ENCODE measurements at regions not wholly inside any gene's neighbourhood (a gene's known extent, or its start where the extent isn't known, plus 50 kb on each side); places are given as distances from the start of the nearest gene placed in this dataset.

DNA sequence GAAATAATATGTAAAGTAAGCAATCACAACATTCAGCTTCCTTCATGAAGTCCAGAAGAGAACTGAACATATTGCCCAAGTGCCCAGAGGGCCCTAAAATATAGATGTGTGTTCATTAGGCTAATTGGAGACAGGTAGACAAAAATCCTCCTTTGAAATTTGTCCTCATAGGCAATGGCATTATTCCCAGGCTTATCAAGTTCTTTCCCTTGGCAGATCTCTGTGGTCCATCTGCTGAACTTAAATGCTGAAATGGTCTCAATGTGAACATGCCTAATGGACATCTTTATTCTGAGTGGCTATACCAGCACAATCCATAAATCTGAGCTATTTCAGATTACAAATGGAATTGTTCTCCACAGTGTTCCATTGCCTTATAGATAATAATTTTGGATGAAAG is 79.0 kb upstream of the BMP5 start:
- CTCF ChIA-PET = interaction anchor here (1.1 to 1.5 kb wide), 2 partner anchors 16 to 337 kb away, joined by 3 to 5 read pairs; no protein-coding TSS in a partner anchor
- no peak for DNase-seq (ENCODE audit: extremely low spot score)
- TF ChIP-seq, protein P1, sequence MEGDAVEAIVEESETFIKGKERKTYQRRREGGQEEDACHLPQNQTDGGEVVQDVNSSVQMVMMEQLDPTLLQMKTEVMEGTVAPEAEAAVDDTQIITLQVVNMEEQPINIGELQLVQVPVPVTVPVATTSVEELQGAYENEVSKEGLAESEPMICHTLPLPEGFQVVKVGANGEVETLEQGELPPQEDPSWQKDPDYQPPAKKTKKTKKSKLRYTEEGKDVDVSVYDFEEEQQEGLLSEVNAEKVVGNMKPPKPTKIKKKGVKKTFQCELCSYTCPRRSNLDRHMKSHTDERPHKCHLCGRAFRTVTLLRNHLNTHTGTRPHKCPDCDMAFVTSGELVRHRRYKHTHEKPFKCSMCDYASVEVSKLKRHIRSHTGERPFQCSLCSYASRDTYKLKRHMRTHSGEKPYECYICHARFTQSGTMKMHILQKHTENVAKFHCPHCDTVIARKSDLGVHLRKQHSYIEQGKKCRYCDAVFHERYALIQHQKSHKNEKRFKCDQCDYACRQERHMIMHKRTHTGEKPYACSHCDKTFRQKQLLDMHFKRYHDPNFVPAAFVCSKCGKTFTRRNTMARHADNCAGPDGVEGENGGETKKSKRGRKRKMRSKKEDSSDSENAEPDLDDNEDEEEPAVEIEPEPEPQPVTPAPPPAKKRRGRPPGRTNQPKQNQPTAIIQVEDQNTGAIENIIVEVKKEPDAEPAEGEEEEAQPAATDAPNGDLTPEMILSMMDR (IDR thresholded peaks at IDR 0.05; ENCODE audit: control extremely low read depth, extremely low read depth, low read depth, missing control alignments) = no peak
- POLR2A ChIA-PET = no interaction called here

DNA sequence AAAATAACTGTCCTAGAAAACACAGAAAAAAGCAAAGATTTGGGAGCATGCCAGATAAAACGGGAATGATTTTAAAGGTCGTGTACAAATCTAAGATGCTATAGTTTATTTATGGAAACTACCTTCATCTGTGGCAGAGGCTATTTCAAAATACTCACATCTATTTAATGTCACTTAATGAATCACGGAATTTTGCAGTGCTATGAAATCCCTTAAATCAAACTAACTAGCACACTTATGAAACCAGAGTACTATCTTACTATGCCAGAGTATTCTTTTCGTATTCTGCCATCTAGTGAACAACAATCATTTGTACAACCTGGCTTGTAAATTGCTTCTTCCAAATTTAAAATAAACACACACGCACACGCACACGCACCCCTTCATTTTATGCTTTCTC is 77.9 kb upstream of the BMP5 start:
- TF ChIP-seq, protein P1 (IDR thresholded peaks at IDR 0.05; ENCODE audit: control extremely low read depth, extremely low read depth, low read depth, missing control alignments) = no peak
- POLR2A ChIA-PET = no interaction called here
- CTCF ChIA-PET = no interaction called here
- no peak for DNase-seq (ENCODE audit: extremely low spot score)

DNA sequence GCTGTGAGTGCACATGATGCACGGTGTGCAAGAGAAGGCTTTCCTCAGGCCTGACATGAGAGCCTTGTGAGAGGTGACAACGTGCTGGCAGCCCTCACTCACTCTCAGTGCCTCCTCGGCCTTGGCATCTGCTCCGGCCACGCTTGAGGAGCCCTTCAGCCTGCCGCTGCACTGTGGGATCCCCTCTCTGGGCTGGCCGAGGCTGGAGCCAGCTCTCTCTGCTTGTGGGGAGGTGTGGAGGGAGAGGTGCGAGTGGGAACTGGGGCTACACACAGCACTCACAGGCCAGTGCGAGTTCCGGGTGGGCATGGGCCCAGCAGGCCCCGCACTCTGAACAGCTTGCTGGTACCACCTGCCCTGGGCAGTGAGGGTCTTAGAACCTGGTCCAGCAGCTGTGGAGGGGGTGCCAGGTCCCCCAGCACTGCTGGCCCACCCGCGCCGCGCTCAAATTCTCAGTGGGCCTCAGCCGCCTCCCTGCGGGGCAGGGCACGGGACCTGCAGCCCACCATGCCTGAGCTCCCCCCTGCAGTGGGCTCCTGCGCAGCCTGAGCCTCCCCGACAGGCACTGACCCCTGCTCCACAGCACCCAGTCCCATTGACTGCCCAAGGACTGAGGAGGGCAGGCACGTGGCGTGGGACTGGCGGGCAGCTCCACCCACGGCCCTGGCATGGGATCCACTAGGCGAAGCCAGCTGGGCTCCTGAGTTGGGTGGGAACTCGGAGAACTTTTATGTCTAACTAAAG is 74.9 kb upstream of the BMP5 start:
- TF ChIP-seq, protein P1 (IDR thresholded peaks at IDR 0.05; ENCODE audit: control extremely low read depth, extremely low read depth, low read depth, missing control alignments) = no peak
- CTCF ChIA-PET = interaction anchor here (0.9 to 1.7 kb wide), 3 partner anchors 9 to 23 kb away, joined by 3 to 6 read pairs (median 5); no protein-coding TSS in a partner anchor
- no peak for DNase-seq (ENCODE audit: extremely low spot score)
- POLR2A ChIA-PET = no interaction called here

DNA sequence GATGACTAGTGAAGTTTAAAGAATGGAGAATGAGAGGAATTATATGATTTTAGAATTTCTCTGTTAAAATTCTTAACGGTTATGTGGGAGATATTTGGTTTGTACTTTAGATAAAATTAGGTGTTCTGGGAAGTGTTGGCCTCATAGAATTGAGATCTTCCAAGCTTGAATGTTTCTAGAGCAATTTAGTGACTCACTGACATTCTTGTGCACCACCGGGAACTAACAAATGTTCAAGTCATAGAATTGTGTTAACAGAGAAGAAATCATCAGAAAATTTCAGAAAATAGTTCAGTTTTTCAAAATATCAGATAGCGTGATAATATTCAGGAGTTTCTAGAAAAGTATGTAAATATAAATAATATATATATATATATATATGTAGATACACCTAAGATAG is 67.9 kb upstream of the BMP5 start:
- DNase-seq (ENCODE audit: extremely low spot score) = no peak
- ChIA-PET CTCF (no interaction called here), POLR2A (no interaction called here)
- TF ChIP-seq, protein P1 (IDR thresholded peaks at IDR 0.05; ENCODE audit: control extremely low read depth, extremely low read depth, low read depth, missing control alignments) = no peak

DNA sequence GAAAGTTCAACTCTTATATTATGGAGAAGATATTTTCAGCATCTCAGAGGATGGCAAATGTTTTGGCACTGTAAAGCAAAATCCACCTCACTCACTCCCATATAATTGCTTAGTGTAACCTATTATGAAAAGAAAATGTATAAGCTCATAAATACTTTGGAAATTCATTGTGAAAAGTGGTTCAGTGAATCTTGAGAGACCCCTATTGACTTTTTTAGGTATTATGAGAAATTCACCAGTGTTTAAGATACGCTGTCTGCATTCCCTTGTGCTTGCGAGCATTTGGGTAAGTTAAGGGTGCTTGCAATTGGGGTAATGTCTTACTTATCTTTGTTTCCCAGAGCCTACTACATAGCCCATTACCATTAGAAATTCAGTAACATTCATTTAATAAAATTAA is 66.3 kb upstream of the BMP5 start:
- CTCF ChIA-PET = interaction anchor here (1.7 kb wide), 1 partner anchor 9 kb away, joined by 6 read pairs; no protein-coding TSS in a partner anchor
- DNase-seq (ENCODE audit: extremely low spot score) = no peak
- TF ChIP-seq, protein P1 (IDR thresholded peaks at IDR 0.05; ENCODE audit: control extremely low read depth, extremely low read depth, low read depth, missing control alignments) = no peak
- POLR2A ChIA-PET = no interaction called here

DNA sequence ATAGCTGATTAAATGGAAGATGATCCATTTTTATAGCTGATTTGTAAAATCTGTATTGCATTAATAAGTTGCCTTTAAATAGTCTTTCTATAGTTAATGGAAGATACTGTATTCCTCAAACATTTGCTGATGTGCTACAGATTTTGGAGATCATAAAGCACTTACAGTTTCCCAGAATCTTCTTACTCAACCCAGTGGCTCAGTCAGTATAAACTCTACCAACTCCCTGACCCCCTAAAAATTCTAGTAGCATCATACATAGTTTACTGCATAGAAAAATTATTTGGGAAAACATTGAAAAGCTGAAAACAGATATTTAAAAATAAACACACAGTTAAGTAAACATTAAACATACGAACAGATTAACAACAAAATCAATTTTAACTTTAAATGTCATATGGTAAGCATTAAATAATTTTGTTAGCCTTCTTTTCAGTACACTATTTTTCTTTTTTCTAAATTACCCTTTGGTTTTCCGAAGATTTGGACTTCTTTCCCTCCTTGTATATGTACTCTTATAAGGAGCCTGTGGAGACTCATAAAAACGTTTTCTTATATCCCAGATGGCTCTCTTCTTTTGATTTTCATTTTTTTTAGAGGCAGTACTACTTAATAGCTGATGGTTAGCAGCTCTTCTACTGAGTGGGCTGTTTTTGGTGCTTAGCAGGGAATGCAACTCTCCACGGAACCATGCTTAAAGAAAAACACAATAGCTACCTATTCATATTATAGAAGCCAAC is 62.7 kb upstream of the BMP5 start:
- TF ChIP-seq, protein P1 (IDR thresholded peaks at IDR 0.05; ENCODE audit: control extremely low read depth, extremely low read depth, low read depth, missing control alignments) = no peak
- ChIA-PET POLR2A (interaction anchor here (0.6 kb wide), 1 partner anchor 438 kb away, joined by 3 read pairs; no protein-coding TSS in a partner anchor), CTCF (interaction anchor here (1.3 to 1.8 kb wide), 4 partner anchors 11 to 23 kb away, joined by 3 to 8 read pairs (median 5); no protein-coding TSS in a partner anchor)
- no peak for DNase-seq (ENCODE audit: extremely low spot score)

Measured in GM10248 (cell line).